PC-3 (cell line): ENCODE measurements at regions not wholly inside any gene's neighbourhood (a gene's known extent, or its start where the extent isn't known, plus 50 kb on each side); places are given as distances from the start of the nearest gene placed in this dataset.

Source experiments
- ATAC-seq: fragments of 200-7000 bp; cut with Tn5 transposase; 2 replicates; pipeline ENCODE4 v1.9.1; 2020; ENCODE audit warnings: mild to moderate bottlenecking, moderate library complexity
- BruUV-seq: library from RNA; stranded (reverse); fragments of 400-500 nt; replicated peaks from 2 replicates; lab custom pipeline; 2021; lab: Mats Ljungman, UMichigan
- CTCF ChIA-PET: fragments of 300-600 bp; sonication (Branson Sonifier 250); formaldehyde crosslinking; loops from one replicate; lab custom pipeline; 2022; ENCODE audit warnings: antibody characterized with exemption; lab: Charles Lee
- POLR2A ChIA-PET: fragments of 300-600 bp; sonication (Branson Sonifier 250); formaldehyde crosslinking; loops from one replicate; lab custom pipeline; 2022; ENCODE audit warnings: antibody characterized with exemption; ENCODE audit not compliant: unreplicated experiment; lab: Charles Lee
- DNase-seq: peaks from one replicate; pipeline ENCODE4 v3.0.0-alpha.2; 2015
- H2AFZ ChIP-seq: fragments of 300-600 bp; sonication (generic); 2 replicates; pipeline ENCODE4 v1.6.0; 2016; ENCODE audit warnings: antibody characterized with exemption, low read length
- H3F3A ChIP-seq: fragments of 300-600 bp; sonication (generic); one replicate; pipeline ENCODE4 v1.6.0; 2017; ENCODE audit warnings: antibody characterized with exemption, low read length, control low read depth, mild to moderate bottlenecking; ENCODE audit not compliant: unreplicated experiment
- H3K27ac ChIP-seq: fragments of 300-600 bp; sonication (generic); 2 replicates; pipeline ENCODE4 v1.5.1; 2016; ENCODE audit warnings: mild to moderate bottlenecking, low read length
- H3K27me3 ChIP-seq: fragments of 300-600 bp; sonication (generic); 2 replicates; pipeline ENCODE4 v1.6.1; 2016; ENCODE audit warnings: low read length, mixed read lengths
- H3K36me3 ChIP-seq: fragments of 300-600 bp; sonication (generic); 2 replicates; pipeline ENCODE4 v1.6.1; 2016; ENCODE audit warnings: low read depth, mixed run types, low read length, mixed read lengths
- H3K4me1 ChIP-seq: fragments of 300-600 bp; sonication (generic); 2 replicates; pipeline ENCODE4 v1.5.1; 2016; ENCODE audit warnings: low read length; ENCODE audit not compliant: insufficient read depth
- H3K4me2 ChIP-seq: fragments of 300-600 bp; sonication (generic); 2 replicates; pipeline ENCODE4 v1.6.0; 2016; ENCODE audit warnings: low read length
- H3K4me3 ChIP-seq: fragments of 300-600 bp; sonication (generic); 2 replicates; pipeline ENCODE4 v1.5.1; 2016; ENCODE audit warnings: mild to moderate bottlenecking, low read length, mixed read lengths
- H3K79me2 ChIP-seq: fragments of 300-600 bp; sonication (generic); 2 replicates; pipeline ENCODE4 v1.6.1; 2017; ENCODE audit warnings: low read length, mixed read lengths
- H3K9ac ChIP-seq: fragments of 300-600 bp; sonication (generic); 2 replicates; pipeline ENCODE4 v1.6.0; 2016; ENCODE audit warnings: mild to moderate bottlenecking, low read length
- H3K9me2 ChIP-seq: fragments of 300-600 bp; sonication (generic); replicated peaks from 2 replicates; pipeline ENCODE4 v1.6.1; 2016; ENCODE audit warnings: mixed run types, low read length, mixed read lengths
- H3K9me3 ChIP-seq: fragments of 300-600 bp; sonication (generic); 2 replicates; pipeline ENCODE4 v1.6.1; 2016; ENCODE audit warnings: low read length, mixed read lengths
- H4K20me1 ChIP-seq: fragments of 300-600 bp; sonication (generic); 2 replicates; pipeline ENCODE4 v1.6.1; 2016; ENCODE audit warnings: low read length, mixed read lengths
- EZH2 ChIP-seq: fragments of 300-600 bp; sonication (generic); IDR thresholded peaks from one replicate; pipeline ENCODE4 v1.6.1; 2017; ENCODE audit warnings: antibody characterized with exemption, mild to moderate bottlenecking, low read length; ENCODE audit not compliant: unreplicated experiment
- EZH2phosphoT487 ChIP-seq: fragments of 300-600 bp; sonication (generic); IDR thresholded peaks from 2 replicates; pipeline ENCODE4 v1.6.1; 2018; ENCODE audit warnings: mild to moderate bottlenecking, antibody characterized with exemption, low read length, borderline replicate concordance
- intact Hi-C: fragments of 100-400 bp; cut with micrococcal nuclease; formaldehyde crosslinking; loops from 2 replicates; pipeline ENCODE4 v1.9.0; 2023
- TF ChIP-seq, protein P1 (sequence below): fragments of 300-600 bp; sonication (generic); conservative IDR thresholded peaks from 2 replicates; pipeline ENCODE4 v1.5.1; 2017; ENCODE audit warnings: antibody characterized with exemption, low read depth, mild to moderate bottlenecking, low read length

DNA sequence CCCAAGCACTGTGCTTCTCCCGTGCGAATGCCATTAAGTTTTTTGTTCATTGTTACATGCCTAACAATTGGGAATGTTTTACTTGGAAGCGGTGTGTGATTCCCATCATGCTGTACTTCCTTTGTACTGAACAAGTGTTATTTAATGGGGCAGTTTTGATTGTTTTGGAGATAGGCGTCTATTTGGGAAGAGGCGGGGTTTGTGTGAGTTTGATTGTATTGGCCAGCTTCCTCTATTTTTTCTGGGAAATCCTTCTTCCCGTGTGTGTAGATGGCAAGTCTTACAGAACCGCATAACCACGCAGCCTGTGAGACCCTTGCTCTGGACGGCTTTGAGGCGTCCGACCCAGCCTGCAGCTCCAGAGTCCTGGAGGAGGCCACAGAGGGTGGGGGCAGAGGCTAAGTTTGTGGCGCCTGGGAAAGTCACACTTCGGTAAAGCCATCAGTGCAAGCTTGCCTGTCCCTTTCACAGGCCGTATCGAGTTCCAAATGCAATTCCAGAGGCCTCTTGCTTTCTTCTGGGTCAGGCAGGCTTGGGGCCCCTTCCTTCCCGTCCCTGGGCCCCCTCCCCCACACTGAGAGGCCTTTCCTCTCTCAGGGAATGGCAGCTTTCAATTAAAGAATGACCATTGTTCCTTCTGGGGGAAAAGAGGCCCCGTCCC, 210.3 kb downstream of the TOMM20 start:
- ATAC-seq (no peak), DNase-seq (no peak)
- Histone ChIP-seq H3K9me2 (no peaks in the 10 kb centered on the region), H4K20me1 (no peaks in the 10 kb centered on the region), H3K9ac (no peak overlapping the region), H3K4me2 (no peak overlapping the region), H3K9me3 (no peaks in the 10 kb centered on the region), H3K36me3 (no peaks in the 10 kb centered on the region), H3K27ac (no peak overlapping the region), H3K27me3 (no peaks in the 10 kb centered on the region), H2AFZ (no peak overlapping the region), H3K4me1 (no peaks in the 10 kb centered on the region), H3F3A (no peaks in the 10 kb centered on the region), H3K4me3 (no peak overlapping the region), H3K79me2 (no peaks in the 10 kb centered on the region)
- no TSS peak for BruUV-seq
- ChIA-PET CTCF (no interaction called here), POLR2A (interaction anchor here (0.5 kb wide), 1 partner anchor 308 kb away, joined by 3 read pairs; no protein-coding TSS in a partner anchor)
- no peak for TF ChIP-seq EZH2phosphoT487
- intact Hi-C loops: no loop called here

DNA sequence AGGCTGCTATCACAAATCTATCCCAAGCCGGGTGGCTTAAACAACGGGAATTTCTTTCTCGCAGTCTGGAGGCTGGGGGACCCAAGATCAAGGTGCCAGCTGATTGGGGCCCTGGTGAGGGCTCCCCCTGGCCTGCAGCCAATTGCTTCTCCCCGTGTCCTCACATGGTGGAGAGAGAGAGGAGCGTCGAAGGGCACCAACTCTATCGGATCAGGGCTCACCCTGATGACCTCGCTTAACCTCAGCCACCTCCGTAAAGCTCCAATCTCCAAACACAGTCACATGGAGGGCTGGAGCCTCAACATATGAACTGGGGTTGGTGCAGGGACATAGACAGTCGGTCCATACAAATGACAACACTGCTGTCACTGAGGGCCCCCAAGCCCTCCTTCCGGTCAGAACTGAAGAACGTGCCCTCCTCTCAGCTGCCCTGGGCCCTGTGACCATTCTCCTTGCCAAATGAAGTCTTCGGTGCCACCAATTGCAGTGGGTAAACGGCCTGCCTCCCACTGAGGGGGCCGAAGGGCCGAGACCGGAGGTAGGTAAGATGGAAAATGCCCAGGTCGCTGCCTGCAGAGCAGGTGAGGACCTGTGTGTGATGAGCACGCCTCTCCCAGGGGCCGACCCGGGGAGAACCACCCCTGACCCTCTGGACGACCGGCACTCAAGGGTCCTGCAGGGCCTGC, 211.0 kb downstream of the TOMM20 start:
- Histone ChIP-seq H3K27ac (no peak overlapping the region), H3K79me2 (no peaks in the 10 kb centered on the region), H3K9ac (no peak overlapping the region), H3K9me3 (no peaks in the 10 kb centered on the region), H3K36me3 (no peaks in the 10 kb centered on the region), H3K27me3 (no peaks in the 10 kb centered on the region), H2AFZ (no peak overlapping the region), H3K9me2 (no peaks in the 10 kb centered on the region), H4K20me1 (no peaks in the 10 kb centered on the region), H3K4me3 (no peak overlapping the region), H3K4me2 (no peak overlapping the region), H3F3A (no peaks in the 10 kb centered on the region), H3K4me1 (no peaks in the 10 kb centered on the region)
- intact Hi-C loops: no loop called here
- TF ChIP-seq EZH2 (no peak), EZH2phosphoT487 (no peak)
- TF ChIP-seq, protein P1, sequence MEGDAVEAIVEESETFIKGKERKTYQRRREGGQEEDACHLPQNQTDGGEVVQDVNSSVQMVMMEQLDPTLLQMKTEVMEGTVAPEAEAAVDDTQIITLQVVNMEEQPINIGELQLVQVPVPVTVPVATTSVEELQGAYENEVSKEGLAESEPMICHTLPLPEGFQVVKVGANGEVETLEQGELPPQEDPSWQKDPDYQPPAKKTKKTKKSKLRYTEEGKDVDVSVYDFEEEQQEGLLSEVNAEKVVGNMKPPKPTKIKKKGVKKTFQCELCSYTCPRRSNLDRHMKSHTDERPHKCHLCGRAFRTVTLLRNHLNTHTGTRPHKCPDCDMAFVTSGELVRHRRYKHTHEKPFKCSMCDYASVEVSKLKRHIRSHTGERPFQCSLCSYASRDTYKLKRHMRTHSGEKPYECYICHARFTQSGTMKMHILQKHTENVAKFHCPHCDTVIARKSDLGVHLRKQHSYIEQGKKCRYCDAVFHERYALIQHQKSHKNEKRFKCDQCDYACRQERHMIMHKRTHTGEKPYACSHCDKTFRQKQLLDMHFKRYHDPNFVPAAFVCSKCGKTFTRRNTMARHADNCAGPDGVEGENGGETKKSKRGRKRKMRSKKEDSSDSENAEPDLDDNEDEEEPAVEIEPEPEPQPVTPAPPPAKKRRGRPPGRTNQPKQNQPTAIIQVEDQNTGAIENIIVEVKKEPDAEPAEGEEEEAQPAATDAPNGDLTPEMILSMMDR: no peak
- DNase-seq (no peak), ATAC-seq (no peak)
- BruUV-seq: no TSS peak
- ChIA-PET POLR2A (no interaction called here), CTCF (no interaction called here)

DNA sequence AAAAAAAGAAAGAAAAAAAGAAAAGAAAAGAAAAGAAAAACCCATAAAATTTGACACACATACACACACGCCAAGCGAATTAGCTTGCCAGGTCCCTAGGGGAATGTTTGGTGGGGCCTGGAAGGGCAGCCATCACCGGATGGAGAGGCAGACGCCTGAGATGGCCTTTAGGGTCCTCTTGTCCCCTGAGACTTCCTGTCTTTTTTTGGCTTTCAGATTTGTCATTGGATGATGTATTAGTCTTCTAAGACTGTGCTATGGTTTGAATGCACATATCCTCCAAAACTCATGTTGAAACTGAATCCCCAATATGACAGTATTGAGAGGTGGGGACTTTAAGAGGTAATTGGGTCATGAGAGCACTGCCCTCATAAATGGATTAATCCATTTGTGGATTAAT, 211.8 kb downstream of the TOMM20 start:
- ChIA-PET CTCF (no interaction called here), POLR2A (no interaction called here)
- H3K9ac ChIP-seq: no peak overlapping the region
- H3K4me2 ChIP-seq: no peak overlapping the region
- intact Hi-C loops: no loop called here
- ATAC-seq (no peak), DNase-seq (no peak)
- H3K27me3 ChIP-seq: no peaks in the 10 kb centered on the region
- no peaks in the 10 kb centered on the region for H4K20me1 ChIP-seq
- no peaks in the 10 kb centered on the region for H3K79me2 ChIP-seq
- no peak for TF ChIP-seq EZH2phosphoT487
- TF ChIP-seq, protein P1: no peak
- TF ChIP-seq EZH2: no peak
- no peaks in the 10 kb centered on the region for H3K36me3 ChIP-seq
- no peaks in the 10 kb centered on the region for H3K4me1 ChIP-seq
- no peak overlapping the region for H3K27ac ChIP-seq
- no peaks in the 10 kb centered on the region for H3K9me2 ChIP-seq
- no TSS peak for BruUV-seq
- no peak overlapping the region for H2AFZ ChIP-seq
- no peaks in the 10 kb centered on the region for H3K9me3 ChIP-seq
- H3F3A ChIP-seq: no peaks in the 10 kb centered on the region
- no peak overlapping the region for H3K4me3 ChIP-seq
